Left colon (tissue), 2 donors: ENCODE measurements at regions not wholly inside any gene's neighbourhood (a gene's known extent, or its start where the extent isn't known, plus 50 kb on each side); places are given as distances from the start of the nearest gene placed in this dataset.
"Not testable (repeated sequence)": the region's sequence is repeated elsewhere in the genome, so short reads cannot be mapped to it uniquely, and the experiment has no call there.

Experiments used
- ATAC-seq: fragments of 200-7000 bp; cut with Tn5 transposase; one replicate; pipeline ENCODE4 v1.9.1; 2020; ENCODE audit warnings: mild to moderate bottlenecking, moderate library complexity
- DNase-seq, 2 donors: peaks; one replicate each; pipeline ENCODE4 v3.0.0-alpha.2; 2020
- intact Hi-C, 2 donors: fragments of 100-400 bp; cut with DNase I in 1 of 2; cut with micrococcal nuclease in 1 of 2; formaldehyde crosslinking; loops; one replicate each; pipeline versions ENCODE4 v1.11.2 to v1.14.0; 2022; cut with DNase I, micrococcal nuclease
- donor health status: DM: no; HTN: no; CAD: no.
- donor health status: DM: yes; HTN: yes; CAD: no.

DNA sequence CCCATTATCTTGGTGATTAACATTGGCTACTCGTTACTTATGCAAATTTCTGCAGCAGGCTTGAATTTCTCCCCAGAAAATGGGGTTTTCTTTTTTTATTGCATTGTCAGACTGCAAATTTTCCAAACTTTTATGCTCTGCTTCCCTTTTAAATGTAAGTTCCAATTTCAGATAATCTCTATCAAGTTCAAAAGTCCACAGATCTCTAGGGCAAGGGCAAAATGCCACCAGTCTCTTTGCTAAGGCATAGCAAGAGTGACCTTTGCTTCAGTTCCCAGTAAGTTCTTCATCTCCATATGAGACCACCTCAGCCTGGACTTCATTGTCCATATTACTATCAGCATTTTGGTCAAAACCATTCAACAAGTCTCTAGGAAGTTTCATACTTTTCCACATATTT is 108.5 kb upstream of the ECI2 start:
- DNase-seq, ATAC-seq, intact Hi-C loops: not testable (repeated sequence)

DNA sequence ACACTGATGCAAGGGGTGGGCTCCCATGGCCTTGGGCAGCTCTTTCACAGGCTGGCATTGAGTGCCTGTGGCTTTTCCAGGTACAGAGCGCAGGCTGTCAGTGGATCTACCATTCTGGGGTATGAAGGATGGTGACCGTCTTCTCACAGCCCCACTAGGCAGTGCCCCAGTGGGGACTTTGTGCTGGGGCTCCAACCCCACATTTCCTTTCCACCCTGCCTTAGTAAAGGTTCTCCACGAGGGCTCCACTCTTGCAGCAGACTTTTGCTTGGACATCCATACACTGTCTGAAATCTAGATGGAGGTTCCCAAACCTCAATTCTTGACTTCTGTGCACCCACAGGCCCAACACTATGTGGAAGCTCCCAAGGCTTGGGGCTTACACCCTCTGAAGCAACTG is 107.9 kb upstream of the ECI2 start:
- intact Hi-C loops: no loop called here
- DNase-seq: no peak
- ATAC-seq: no peak

DNA sequence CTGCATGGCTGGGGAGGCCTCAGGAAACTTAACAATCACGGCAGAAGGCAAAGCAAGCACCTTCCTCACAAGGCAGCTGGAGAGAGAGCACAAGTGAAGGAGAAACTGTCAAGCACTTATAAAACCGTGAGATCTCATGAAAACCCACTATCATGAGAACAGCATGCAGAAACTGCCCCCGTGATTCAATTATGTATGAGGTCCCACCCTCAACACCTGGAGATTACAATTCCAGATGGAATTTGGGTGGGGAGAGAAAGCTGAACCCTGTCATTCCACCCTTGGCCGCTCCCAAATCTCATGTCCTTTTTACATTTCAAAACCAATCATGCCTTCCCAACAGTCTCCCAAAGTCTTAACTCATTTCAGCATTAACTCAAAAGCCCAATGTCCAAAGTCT is 107.2 kb upstream of the ECI2 start:
- intact Hi-C loops: no loop called here
- ATAC-seq (no peak), DNase-seq (no peak)

DNA sequence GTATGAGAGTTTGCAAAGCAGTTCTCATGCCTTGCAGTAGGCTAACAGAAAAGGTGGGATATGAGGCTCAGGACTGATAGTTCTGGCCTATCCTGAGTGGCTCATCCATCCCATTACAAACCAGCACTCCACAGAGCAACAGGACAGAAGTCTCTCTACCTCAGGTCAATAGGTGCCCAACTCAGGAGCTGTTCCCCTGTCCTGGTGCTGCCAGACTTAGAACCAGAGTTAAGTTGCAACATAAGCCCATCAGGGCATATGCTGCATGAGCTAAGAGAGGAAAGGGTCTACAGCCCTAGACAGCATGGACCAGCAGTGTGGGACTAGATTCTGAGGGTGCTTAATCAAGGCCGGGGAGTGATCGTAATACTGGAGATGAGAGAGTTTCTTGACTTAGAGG is 104.8 kb upstream of the ECI2 start:
- DNase-seq (no peak), ATAC-seq (no peak)
- intact Hi-C loops: no loop called here

GRCh38 chr6:4225161-4225872 is 89.9 kb upstream of the ECI2 start:
- no peak for DNase-seq
- no peak for ATAC-seq
- intact Hi-C loops: no loop called here

- DNase-seq: no peak
- intact Hi-C loops: no loop called here
- ATAC-seq: no peak
These were observed 88.9 kb upstream of the ECI2 start for GRCh38 chr6:4224067-4224978.

DNA sequence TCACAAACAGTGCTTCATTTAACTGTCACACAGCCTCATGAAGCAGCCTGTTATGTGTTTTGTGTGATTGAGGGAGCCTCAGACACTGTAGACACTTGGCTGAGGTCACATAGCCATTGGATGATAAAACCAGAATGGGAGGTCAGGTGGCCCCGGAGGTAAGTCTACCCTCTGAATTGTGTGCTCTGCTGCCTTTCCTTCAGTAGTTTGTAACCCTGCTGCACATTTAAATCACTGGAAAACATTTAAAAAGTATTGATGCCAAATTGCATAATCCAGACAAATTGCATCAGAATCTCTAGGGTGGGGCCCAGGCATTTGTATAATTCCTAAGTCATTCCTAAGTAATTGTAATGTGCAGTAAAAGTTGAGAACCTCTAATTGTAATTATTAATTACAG is 85.2 kb upstream of the ECI2 start:
- intact Hi-C loops: no loop called here
- DNase-seq: no peak
- no peak for ATAC-seq

GRCh38 chr6:4218619-4219317 is 83.4 kb upstream of the ECI2 start:
- ATAC-seq, DNase-seq, intact Hi-C loops: not testable (repeated sequence)

DNA sequence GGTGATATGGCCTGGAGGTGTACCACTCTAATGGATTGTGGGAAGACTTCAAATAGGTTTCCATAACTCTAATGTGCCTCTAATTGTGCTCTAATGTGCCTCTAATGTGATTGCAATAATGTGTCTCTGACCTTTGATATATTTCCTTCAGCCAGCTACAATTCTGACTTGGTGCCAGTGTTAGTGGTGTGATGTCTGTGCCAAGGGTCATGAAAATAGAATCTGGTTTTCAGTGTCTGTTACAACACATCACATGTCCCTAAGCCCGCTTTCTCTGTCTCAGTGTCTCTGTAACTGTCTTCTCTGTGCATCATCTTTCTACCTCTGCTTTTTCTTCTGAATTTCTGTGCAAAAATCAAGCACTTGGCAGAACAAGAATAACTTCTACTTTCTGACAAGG is 77.2 kb upstream of the ECI2 start:
- intact Hi-C loops: no loop called here
- no peak for DNase-seq
- ATAC-seq: peak; percentile 63

GRCh38 chr6:4210629-4211419 is 75.4 kb upstream of the ECI2 start:
- ATAC-seq (peak; percentile 76), DNase-seq (peak in 1 of 2 donors; percentile 63)
- intact Hi-C loops: no loop called here

- no peak for ATAC-seq
- intact Hi-C loops: no loop called here
These were observed 73.8 kb upstream of the ECI2 start for GRCh38 chr6:4209196-4209595.

DNA sequence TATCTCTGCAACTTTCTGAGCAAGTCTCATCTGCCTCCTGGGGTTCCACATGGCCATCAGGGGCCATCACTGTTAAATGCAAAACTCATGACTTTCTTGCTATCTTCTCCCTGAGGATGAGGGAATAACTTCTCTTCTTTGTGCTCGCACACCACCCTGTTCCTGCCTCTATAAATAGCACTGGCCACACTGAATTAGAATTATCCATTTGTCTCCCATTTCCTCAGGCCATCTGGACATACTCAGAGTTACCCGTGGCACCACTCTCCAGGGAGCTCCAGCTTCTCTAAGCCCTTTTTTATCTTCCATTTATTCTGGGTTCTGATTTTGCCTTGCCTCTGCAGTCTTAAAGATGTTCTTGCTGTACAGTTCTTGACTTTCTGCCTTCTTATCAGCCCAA is 72.8 kb upstream of the ECI2 start:
- intact Hi-C loops: no loop called here
- no peak for DNase-seq

More at GRCh38 chr6:4209196-4209595, 73.8 kb upstream of the ECI2 start:
- DNase-seq: no peak

DNA sequence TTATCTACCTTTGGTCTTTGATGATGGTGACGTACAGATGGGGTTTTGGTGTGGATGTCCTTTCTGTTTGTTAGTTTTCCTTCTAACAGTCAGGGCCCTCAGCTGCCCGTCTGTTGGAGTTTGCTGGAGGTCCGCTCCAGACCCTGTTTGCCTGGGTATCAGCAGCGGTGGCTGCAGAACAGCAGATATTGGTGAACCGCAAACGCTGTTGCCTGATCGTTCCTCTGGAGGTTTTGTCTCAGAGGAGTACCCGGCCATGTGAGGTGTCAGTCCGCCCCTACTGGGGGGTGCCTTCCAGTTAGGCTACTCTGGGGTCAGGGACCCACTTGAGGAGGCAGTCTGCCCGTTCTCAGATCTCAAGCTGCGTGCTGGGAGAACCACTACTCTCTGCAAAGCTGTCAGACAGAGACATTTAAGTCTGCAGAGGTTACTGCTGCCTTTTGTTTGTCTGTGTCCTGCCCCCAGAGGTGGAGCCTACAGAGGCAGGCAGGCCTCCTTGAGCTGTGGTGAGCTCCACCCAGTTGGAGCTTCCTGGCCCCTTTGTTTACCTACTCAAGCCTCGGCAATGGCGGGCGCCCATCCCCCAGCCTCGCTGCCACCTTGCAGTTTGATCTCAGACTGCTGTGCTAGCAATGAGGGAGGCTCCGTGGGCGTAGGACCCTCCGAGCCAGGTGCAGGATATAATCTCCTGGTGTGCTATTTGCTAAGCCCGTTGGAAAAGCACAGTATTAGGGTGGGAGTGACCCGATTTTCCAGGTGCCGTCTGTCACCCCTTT is 68.5 kb upstream of the ECI2 start:
- ATAC-seq, intact Hi-C loops, DNase-seq: not testable (repeated sequence)

More for the DNA sequence above, 72.8 kb upstream of the ECI2 start:
- ATAC-seq: no peak

GRCh38 chr6:4192627-4193026 is 57.3 kb upstream of the ECI2 start:
- DNase-seq (no peak), ATAC-seq (no peak)
- intact Hi-C loops: no loop called here

GRCh38 chr6:4192173-4192572 is 56.8 kb upstream of the ECI2 start:
- DNase-seq (no peak), ATAC-seq (no peak)
- intact Hi-C loops: no loop called here

DNA sequence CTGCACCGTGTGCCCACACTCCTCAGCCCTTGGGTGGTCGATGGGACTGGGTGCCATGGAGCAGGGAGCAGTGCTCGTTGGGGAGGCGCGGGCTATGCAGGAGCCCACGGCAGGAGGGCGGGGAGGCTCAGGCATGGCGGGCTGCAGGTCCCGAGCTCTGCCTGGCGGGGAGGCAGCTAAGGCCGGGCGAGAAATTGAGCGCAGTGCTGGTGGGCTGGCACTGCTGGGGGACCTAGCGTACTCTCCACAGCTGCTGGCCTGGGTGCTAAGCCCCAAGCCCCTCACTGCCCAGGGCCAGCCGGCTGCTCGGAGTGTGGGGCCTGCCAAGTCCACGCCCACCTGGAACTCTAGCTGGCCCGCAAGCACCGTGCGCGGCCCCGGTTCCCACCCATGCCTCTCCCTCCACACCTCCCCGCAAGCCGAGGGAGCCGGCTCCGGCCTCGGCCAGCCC is 55.9 kb upstream of the ECI2 start:
- intact Hi-C loops: no loop called here
- no peak for DNase-seq
- ATAC-seq: no peak

DNA sequence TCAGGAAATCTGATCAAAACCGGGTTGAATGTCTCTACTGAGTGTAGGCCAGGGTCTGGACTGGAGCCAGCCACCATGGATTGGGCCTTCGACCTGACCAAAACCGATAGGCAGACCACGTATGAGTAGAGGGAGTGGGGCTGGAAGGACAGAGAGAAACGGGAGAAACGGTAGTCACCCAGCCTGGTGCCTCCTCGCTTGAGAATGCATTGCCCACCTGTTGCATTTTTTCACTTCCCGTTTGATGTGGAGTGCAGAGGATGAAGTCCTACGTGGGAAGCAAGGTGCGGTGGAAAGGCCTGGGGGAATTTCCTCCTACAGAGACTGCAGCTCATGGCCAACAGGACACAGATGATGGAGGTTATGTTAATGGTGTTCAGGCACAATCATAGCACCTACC is 53.9 kb upstream of the ECI2 start:
- DNase-seq: no peak
- ATAC-seq: no peak
- intact Hi-C loops: no loop called here

DNA sequence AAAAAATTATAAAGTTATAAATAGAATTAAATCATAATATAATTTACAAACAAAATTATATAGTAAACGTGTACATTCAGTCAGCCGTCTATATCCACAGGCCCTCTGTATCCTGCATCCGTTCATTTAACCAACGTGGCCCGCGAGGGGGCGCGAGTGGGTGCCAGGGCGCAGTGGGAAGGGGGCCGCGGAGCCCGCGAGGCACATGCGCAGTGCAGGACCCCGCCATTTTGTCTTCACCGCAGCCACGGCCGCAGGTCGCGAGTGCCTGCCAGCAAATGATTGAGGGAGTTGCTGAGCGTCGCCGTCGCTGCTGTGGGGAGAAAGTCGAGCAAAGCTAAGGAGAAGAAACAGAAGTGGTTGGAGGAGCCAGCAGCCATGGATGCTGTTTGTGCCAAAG is 53.4 kb upstream of the ECI2 start:
- intact Hi-C loops: no loop called here
- DNase-seq: no peak
- ATAC-seq: no peak
